Tibial artery (tissue), 4 donors: ENCODE measurements at regions not wholly inside any gene's neighbourhood (a gene's known extent, or its start where the extent isn't known, plus 50 kb on each side); places are given as distances from the start of the nearest gene placed in this dataset.

Experiments used
- DNase-seq, 2 donors: peaks; one replicate each; pipeline ENCODE4 v3.0.0-alpha.2; 2019
- H3K27ac ChIP-seq, 2 donors: fragments of 200-600 bp; sonication (generic) in 1 of 2; 1 replicate in 1 of 2; 2 replicates in 1 of 2; pipeline ENCODE4 v1.5.1; 2018 to 2019; ENCODE audit warnings: mild to moderate bottlenecking in 1 of 2
- H3K27me3 ChIP-seq, 2 donors: fragments of 200-600 bp; sonication (generic) in 1 of 2; one replicate each; pipeline versions ENCODE4 v1.5.1 to v1.6.0; 2016 to 2019
- H3K36me3 ChIP-seq, 3 donors: fragments of 200-600 bp; sonication (generic) in 2 of 3; one replicate each; pipeline ENCODE4 v1.5.1; 2016 to 2019; ENCODE audit warnings: mild to moderate bottlenecking in 2 of 3
- H3K4me1 ChIP-seq, 4 donors: fragments of 200-600 bp; sonication (generic) in 2 of 4; 1 replicate in 3 of 4; 2 replicates in 1 of 4; pipeline ENCODE4 v1.5.1; 2016 to 2019
- H3K4me3 ChIP-seq, 2 donors: fragments of 200-600 bp; sonication (generic) in 1 of 2; 1 replicate in 1 of 2; 2 replicates in 1 of 2; pipeline ENCODE4 v1.5.1; 2018 to 2019; ENCODE audit warnings: mild to moderate bottlenecking in 2 of 2
- H3K9me3 ChIP-seq, 3 donors: fragments of 200-600 bp; sonication (generic) in 1 of 3; one replicate each; pipeline ENCODE4 v1.5.1; 2016 to 2019
- CTCF ChIP-seq, 2 experiments: fragments of 200-600 bp in 1 of 2; fragments of 450-650 bp in 1 of 2; IDR thresholded peaks; one replicate each; pipeline ENCODE4 v1.5.1; 2017 to 2019; ENCODE audit warnings: antibody characterized with exemption in 2 of 2, mild to moderate bottlenecking in 1 of 2, moderate library complexity in 1 of 2
- intact Hi-C: fragments of 100-400 bp; cut with DNase I; formaldehyde crosslinking; loops from one replicate; pipeline ENCODE4 v1.15.0; 2023; ENCODE audit warnings: low total_unique reads

- no peak for TF ChIP-seq CTCF (IDR thresholded peaks at IDR 0.05)
- H3K9me3 ChIP-seq, result peaks cover 0 to 9% (median 6%) of the 10 kb centered on the region in 3 donors
Observed at GRCh38 chr16:85180047-85180826, 68.0 kb upstream of the CIBAR2 start.

GRCh38 chr16:85180827-85181738 is 68.8 kb upstream of the CIBAR2 start:
- H3K36me3 ChIP-seq, result peaks cover 0 to 12% (median 7%) of the 10 kb centered on the region in 3 donors
- intact Hi-C loops, result no loop called here
- H3K27me3 ChIP-seq, result no peaks in the 10 kb centered on the region
- no peak for TF ChIP-seq CTCF (IDR thresholded peaks at IDR 0.05)
- peaks cover 0 to 5% (median 0%) of the 10 kb centered on the region in 4 donors for H3K4me1 ChIP-seq
- no peak overlapping the region for H3K4me3 ChIP-seq
- H3K27ac ChIP-seq, result no peak overlapping the region
- peaks cover 0 to 9% (median 6%) of the 10 kb centered on the region in 3 donors for H3K9me3 ChIP-seq
- no peak for DNase-seq

More at GRCh38 chr16:85180047-85180826, 68.0 kb upstream of the CIBAR2 start:
- intact Hi-C loops, result no loop called here
- H3K27ac ChIP-seq, result no peak overlapping the region
- no peak overlapping the region for H3K4me3 ChIP-seq
- peaks cover 0 to 12% (median 7%) of the 10 kb centered on the region in 3 donors for H3K36me3 ChIP-seq
- no peaks in the 10 kb centered on the region for H3K27me3 ChIP-seq
- no peak for DNase-seq
- H3K4me1 ChIP-seq, result no peaks in the 10 kb centered on the region

DNA sequence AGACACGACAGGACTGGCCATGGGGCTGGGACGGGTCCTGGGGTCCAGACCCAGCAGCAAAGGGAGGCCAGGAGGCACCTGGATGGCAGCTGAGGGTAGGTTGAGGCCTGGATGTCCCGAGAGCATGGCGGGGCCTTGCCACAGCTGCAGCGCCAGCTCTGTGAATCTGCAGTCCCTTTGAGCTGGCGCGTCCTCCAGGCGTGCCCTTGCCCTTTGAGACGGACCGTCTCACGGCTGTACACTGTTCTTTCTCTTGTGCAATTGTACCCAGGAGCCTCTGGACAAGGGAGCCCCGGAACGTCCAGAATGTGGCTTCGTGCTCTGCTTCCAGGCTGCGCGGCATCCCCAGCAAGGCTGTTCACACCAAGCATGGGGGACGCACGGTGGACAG is 69.5 kb upstream of the CIBAR2 start:
- Histone ChIP-seq H3K9me3 (peaks cover 0 to 9% (median 6%) of the 10 kb centered on the region in 3 donors), H3K4me1 (peaks cover 0 to 6% (median 3%) of the 10 kb centered on the region in 4 donors), H3K36me3 (peaks cover 0 to 12% (median 7%) of the 10 kb centered on the region in 3 donors), H3K27ac (no peak overlapping the region), H3K4me3 (no peak overlapping the region), H3K27me3 (no peaks in the 10 kb centered on the region)
- TF ChIP-seq CTCF (IDR thresholded peaks at IDR 0.05), result no peak
- no peak for DNase-seq
- intact Hi-C loops, result no loop called here

DNA sequence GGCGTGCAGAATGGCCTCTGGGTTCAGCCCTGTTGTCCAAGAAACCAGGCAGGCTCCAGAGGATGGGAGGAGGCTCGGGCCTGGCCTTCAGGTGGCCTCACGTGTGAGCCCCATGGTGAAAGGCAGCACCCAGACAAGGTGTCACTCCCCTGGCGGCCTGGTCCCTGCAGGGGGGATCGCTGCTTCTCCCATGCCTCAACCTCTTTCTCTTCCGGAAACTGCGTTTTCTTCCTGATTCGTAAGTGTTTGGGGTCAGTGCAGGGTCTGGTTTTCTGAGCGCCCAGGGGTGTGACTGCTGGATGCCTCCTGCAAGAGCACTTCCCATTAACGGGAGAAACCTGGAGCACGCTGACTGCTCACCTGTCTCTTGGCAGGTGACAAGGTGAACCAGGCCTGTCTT is 70.0 kb upstream of the CIBAR2 start:
- no peak for TF ChIP-seq CTCF (IDR thresholded peaks at IDR 0.05)
- Histone ChIP-seq H3K36me3 (peaks cover 0 to 12% (median 7%) of the 10 kb centered on the region in 3 donors), H3K27me3 (no peaks in the 10 kb centered on the region), H3K4me1 (peaks cover 0 to 11% (median 8%) of the 10 kb centered on the region in 4 donors), H3K4me3 (no peak overlapping the region), H3K27ac (no peak overlapping the region), H3K9me3 (peaks cover 0 to 9% (median 6%) of the 10 kb centered on the region in 3 donors)
- intact Hi-C loops, result no loop called here
- no peak for DNase-seq

DNA sequence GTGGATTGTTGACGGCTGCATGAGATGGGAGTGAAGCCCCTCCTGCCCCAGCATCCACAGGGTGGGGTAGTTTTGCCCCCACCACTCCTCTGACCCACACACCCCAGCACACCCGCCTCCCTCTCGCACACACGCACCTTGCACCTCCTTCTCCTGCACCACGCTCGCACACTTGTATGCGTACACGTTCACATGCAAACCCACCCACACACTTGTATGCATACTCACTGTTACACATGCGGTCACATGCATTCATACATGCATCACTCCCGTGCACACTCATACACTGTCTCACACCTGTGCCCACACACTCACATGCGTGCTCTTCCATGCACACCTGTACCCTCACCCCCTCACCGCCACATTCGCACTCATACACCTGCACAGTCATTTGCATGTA is 70.5 kb upstream of the CIBAR2 start:
- no peak for TF ChIP-seq CTCF (IDR thresholded peaks at IDR 0.05)
- Histone ChIP-seq H3K27ac (no peak overlapping the region), H3K27me3 (no peaks in the 10 kb centered on the region), H3K9me3 (peaks cover 0 to 9% (median 6%) of the 10 kb centered on the region in 3 donors), H3K4me1 (peaks cover 0 to 14% (median 10%) of the 10 kb centered on the region in 4 donors), H3K36me3 (peaks cover 0 to 12% (median 7%) of the 10 kb centered on the region in 3 donors), H3K4me3 (no peak overlapping the region)
- intact Hi-C loops, result no loop called here
- DNase-seq, result no peak
